ENCODE measurements at regions not wholly inside any gene's neighbourhood (a gene's known extent, or its start where the extent isn't known, plus 50 kb on each side); places are given as distances from the start of the nearest gene placed in this dataset.

DNA sequence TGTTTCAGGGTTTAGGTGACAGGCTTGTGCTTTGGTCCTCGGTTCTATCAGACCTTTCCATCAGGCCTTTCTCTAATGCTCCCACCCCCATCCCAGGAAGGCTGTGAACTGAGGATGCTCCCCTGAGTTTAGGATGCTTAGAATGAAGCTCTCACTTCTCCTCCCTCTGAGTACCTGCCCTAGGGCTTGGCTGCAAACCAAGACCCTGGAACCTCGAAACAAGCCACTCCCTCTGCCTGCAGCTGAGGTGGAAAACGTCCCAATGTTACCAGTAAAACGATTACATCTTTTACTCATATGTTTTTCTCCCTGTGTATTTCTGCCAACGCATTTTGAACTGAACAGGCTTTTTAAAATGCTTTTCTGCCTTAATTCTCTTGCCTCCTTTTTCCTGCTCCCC lies 54.5 kb upstream of the BMAL1 start:
- no peak for DNase-seq

DNA sequence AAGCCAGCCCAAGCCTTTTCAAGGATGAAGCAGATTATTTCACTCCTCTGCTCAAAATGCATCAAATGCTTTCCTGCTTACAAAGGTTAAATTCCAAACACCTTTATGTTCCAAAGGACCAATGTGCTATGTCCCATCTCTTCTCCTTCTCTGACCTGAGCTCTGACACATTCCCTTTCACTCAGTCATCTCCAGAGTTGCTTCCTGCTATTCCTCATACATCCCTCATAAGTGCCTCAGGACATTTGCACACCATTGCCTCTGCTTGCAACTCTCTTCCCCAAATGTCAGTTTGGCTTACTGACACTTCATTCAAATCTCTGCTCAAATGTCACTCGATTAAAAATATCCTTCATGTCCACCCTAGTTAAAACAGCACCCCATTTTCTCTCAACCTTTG lies 53.3 kb upstream of the BMAL1 start:
- no peak for DNase-seq

DNA sequence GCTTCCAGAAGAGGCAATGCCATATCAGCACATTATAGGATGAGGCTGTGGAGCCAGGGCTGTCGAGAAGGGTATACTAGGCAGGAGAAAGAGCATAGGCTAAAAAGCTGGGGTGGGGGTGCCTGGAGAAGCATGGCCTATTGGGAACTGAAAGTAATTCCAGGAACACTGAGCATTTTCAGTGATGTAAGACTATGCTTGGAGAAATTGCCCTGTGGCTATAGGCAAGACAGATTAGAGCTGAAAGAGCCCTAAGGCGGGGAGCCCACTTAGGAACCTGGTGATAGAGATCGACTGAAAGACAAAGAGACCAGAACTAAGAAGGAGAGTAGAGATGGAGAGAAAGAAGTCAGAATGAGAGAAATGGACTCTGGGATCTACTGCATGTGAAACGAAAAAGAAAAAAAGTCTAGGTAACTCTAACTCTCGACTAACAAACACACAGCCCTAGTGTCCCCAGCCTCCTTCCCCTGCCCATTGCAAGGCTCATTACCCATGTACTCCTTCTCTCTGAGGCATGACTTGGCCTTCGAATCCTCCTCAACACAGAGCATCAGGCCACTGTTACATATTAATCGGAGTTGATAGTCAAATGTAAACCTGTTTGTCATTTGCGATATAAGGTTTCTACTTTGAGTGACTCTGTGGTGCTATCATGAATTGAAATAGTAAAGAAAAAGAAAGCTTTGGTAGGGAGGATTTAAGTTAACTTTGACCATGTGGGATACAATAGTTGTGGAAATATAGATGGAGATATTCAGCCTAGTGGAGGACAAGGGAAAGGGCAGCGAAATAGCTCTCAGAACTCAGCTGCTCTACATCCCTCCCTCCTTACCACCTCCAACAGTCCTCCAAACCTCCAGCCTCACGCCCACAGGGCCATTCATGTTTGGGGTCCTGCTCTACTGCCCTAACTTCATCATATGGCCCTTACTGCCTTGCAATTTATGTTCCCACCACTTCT lies 52.3 kb upstream of the BMAL1 start:
- no peak for DNase-seq

DNA sequence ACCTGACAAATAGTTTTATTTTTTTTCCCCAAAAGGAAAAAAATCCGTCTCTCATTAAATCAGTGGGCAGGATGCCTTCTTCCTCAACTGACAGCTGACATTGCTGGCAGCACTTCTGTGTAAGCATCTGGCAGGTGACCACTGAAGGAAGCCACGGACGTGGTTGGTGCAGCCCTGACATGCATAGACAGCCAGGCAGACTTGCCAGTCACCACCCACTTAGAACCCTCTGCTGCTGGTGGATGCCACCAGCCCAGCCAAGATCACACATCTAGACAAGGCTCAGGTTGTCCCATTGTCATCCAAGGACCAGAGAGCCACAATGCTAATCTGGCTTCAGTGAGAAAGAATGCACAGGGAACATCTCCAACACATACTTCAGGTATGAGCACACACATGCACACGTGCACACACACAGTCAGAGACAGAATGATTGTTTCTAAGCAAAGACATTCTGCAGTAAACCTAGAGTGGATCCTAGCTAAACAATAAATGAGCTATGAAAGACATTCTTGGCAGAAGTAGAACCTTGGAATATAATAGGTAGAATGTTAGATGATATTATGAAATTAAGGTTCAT lies 49.8 kb upstream of the BMAL1 start:
- DNase-seq = peak in 1 of 4 experiments; percentile 17

Data from suppressor macrophage (primary cell).